ENCODE measurements at regions not wholly inside any gene's neighbourhood (a gene's known extent, or its start where the extent isn't known, plus 50 kb on each side); places are given as distances from the start of the nearest gene placed in this dataset.
A peak's percentile ranks its signal among the peaks of the same experiment; 100 is the strongest.

GRCh38 chr7:28240481-28240880, 59.9 kb upstream of the JAZF1 start:
- H3K4me1 ChIP-seq (ENCODE audit: insufficient read depth, low read length), result no peaks in the 10 kb centered on the region
- no peaks in the 10 kb centered on the region for H3K27me3 ChIP-seq (ENCODE audit: insufficient read depth, low read length)
- H3K36me3 ChIP-seq (ENCODE audit: insufficient read depth, low read length), result no peaks in the 10 kb centered on the region
- TF ChIP-seq CTCF (IDR thresholded peaks at IDR 0.05; ENCODE audit: extremely low read depth, low read depth, low read length), result no peak
- H3K27ac ChIP-seq (ENCODE audit: low read depth, low read length), result no peak overlapping the region
- H3K9me3 ChIP-seq (ENCODE audit: low read depth, low read length), result no peaks in the 10 kb centered on the region
- no peak for DNase-seq (ENCODE audit: insufficient read length, low spot score, missing footprints)
- H2AFZ ChIP-seq (ENCODE audit: low read length), result no peak overlapping the region
- no peak overlapping the region for H3K4me3 ChIP-seq (ENCODE audit: insufficient read depth, low read length)
- no peaks in the 10 kb centered on the region for H4K20me1 ChIP-seq (ENCODE audit: insufficient read depth, low read length)
- no peak overlapping the region for H3K4me2 ChIP-seq (ENCODE audit: insufficient read depth, low read length)
- no peaks in the 10 kb centered on the region for H3K79me2 ChIP-seq (ENCODE audit: insufficient read depth, low read length)

- DNase-seq (ENCODE audit: insufficient read length, low spot score, missing footprints), result no peak
- no peaks in the 10 kb centered on the region for H3K9me3 ChIP-seq (ENCODE audit: low read depth, low read length)
- no peaks in the 10 kb centered on the region for H3K36me3 ChIP-seq (ENCODE audit: insufficient read depth, low read length)
- no peak overlapping the region for H2AFZ ChIP-seq (ENCODE audit: low read length)
- no peak for TF ChIP-seq CTCF (IDR thresholded peaks at IDR 0.05; ENCODE audit: extremely low read depth, low read depth, low read length)
- H3K79me2 ChIP-seq (ENCODE audit: insufficient read depth, low read length), result no peaks in the 10 kb centered on the region
- no peak overlapping the region for H3K4me2 ChIP-seq (ENCODE audit: insufficient read depth, low read length)
- H3K27me3 ChIP-seq (ENCODE audit: insufficient read depth, low read length), result peaks cover 2% of the 10 kb centered on the region
- no peaks in the 10 kb centered on the region for H3K4me1 ChIP-seq (ENCODE audit: insufficient read depth, low read length)
- no peak overlapping the region for H3K27ac ChIP-seq (ENCODE audit: low read depth, low read length)
- no peaks in the 10 kb centered on the region for H4K20me1 ChIP-seq (ENCODE audit: insufficient read depth, low read length)
- no peak overlapping the region for H3K4me3 ChIP-seq (ENCODE audit: insufficient read depth, low read length)
Observed at GRCh38 chr7:28243861-28244260, 63.3 kb upstream of the JAZF1 start.

GRCh38 chr7:28245123-28245878, 64.7 kb upstream of the JAZF1 start:
- Histone ChIP-seq H3K9me3 (ENCODE audit: low read depth, low read length) (no peaks in the 10 kb centered on the region), H3K27me3 (ENCODE audit: insufficient read depth, low read length) (peaks cover 2% of the 10 kb centered on the region), H3K79me2 (ENCODE audit: insufficient read depth, low read length) (no peaks in the 10 kb centered on the region), H3K36me3 (ENCODE audit: insufficient read depth, low read length) (no peaks in the 10 kb centered on the region), H3K4me1 (ENCODE audit: insufficient read depth, low read length) (no peaks in the 10 kb centered on the region), H4K20me1 (ENCODE audit: insufficient read depth, low read length) (no peaks in the 10 kb centered on the region), H2AFZ (ENCODE audit: low read length) (no peak overlapping the region), H3K27ac (ENCODE audit: low read depth, low read length) (no peak overlapping the region), H3K4me3 (ENCODE audit: insufficient read depth, low read length) (no peak overlapping the region), H3K4me2 (ENCODE audit: insufficient read depth, low read length) (no peak overlapping the region)
- TF ChIP-seq CTCF (IDR thresholded peaks at IDR 0.05; ENCODE audit: extremely low read depth, low read depth, low read length), result no peak
- no peak for DNase-seq (ENCODE audit: insufficient read length, low spot score, missing footprints)

- no peak overlapping the region for H3K27ac ChIP-seq (ENCODE audit: low read depth, low read length)
- peak overlapping the region; percentile 40 for H2AFZ ChIP-seq (ENCODE audit: low read length)
- H3K79me2 ChIP-seq (ENCODE audit: insufficient read depth, low read length), result no peaks in the 10 kb centered on the region
- no peaks in the 10 kb centered on the region for H3K4me1 ChIP-seq (ENCODE audit: insufficient read depth, low read length)
- DNase-seq (ENCODE audit: insufficient read length, low spot score, missing footprints), result no peak
- peak overlapping the region; percentile 30 for H3K4me2 ChIP-seq (ENCODE audit: insufficient read depth, low read length)
- no peak overlapping the region for H3K4me3 ChIP-seq (ENCODE audit: insufficient read depth, low read length)
- H4K20me1 ChIP-seq (ENCODE audit: insufficient read depth, low read length), result no peaks in the 10 kb centered on the region
- peaks cover 2% of the 10 kb centered on the region for H3K27me3 ChIP-seq (ENCODE audit: insufficient read depth, low read length)
- no peaks in the 10 kb centered on the region for H3K36me3 ChIP-seq (ENCODE audit: insufficient read depth, low read length)
- no peak for TF ChIP-seq CTCF (IDR thresholded peaks at IDR 0.05; ENCODE audit: extremely low read depth, low read depth, low read length)
- no peaks in the 10 kb centered on the region for H3K9me3 ChIP-seq (ENCODE audit: low read depth, low read length)
Observed at GRCh38 chr7:28246921-28247461, 66.4 kb upstream of the JAZF1 start.
